Omental fat pad (tissue), 3 donors: ENCODE measurements at regions not wholly inside any gene's neighbourhood (a gene's known extent, or its start where the extent isn't known, plus 50 kb on each side); places are given as distances from the start of the nearest gene placed in this dataset.

Source experiments
- ATAC-seq: fragments of 150-250 bp; one replicate; pipeline ENCODE4 v1.9.1; 2016; ENCODE audit warnings: mild to moderate bottlenecking, moderate library complexity; ENCODE audit not compliant: low FRiP score
- DNase-seq: peaks from one replicate; pipeline ENCODE4 v3.0.0-alpha.2; 2019; ENCODE audit warnings: low spot score
- TF ChIP-seq, protein P1 (sequence below), 3 donors: fragments of 450-650 bp; IDR thresholded peaks; one replicate each; pipeline ENCODE4 v1.5.1; 2016 to 2017; ENCODE audit warnings: antibody characterized with exemption in 3 of 3, mild to moderate bottlenecking in 3 of 3, moderate library complexity in 2 of 3

DNA sequence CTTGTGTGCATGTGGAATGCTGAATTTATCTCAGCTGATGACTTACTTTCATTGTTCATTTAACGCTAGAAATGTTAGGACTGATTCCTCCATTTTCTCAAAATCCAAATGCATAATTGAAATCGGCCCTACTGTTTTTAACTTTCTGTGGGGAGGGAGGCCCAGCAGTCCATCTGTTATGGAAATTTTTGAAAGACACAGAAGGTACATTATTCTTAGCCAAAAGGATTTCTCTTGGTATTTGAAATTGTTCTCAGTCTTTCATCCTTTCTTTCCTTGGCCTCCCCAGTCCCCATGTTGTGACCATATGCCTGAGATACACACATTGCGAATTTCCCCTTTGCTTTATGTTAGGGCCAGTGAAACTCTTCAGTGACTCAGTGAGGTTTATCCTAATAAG lies 549.9 kb downstream of the IRX1 start:
- TF ChIP-seq, protein P1, sequence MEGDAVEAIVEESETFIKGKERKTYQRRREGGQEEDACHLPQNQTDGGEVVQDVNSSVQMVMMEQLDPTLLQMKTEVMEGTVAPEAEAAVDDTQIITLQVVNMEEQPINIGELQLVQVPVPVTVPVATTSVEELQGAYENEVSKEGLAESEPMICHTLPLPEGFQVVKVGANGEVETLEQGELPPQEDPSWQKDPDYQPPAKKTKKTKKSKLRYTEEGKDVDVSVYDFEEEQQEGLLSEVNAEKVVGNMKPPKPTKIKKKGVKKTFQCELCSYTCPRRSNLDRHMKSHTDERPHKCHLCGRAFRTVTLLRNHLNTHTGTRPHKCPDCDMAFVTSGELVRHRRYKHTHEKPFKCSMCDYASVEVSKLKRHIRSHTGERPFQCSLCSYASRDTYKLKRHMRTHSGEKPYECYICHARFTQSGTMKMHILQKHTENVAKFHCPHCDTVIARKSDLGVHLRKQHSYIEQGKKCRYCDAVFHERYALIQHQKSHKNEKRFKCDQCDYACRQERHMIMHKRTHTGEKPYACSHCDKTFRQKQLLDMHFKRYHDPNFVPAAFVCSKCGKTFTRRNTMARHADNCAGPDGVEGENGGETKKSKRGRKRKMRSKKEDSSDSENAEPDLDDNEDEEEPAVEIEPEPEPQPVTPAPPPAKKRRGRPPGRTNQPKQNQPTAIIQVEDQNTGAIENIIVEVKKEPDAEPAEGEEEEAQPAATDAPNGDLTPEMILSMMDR (IDR thresholded peaks at IDR 0.05) = no peak
- ATAC-seq = no peak
- no peak for DNase-seq

DNA sequence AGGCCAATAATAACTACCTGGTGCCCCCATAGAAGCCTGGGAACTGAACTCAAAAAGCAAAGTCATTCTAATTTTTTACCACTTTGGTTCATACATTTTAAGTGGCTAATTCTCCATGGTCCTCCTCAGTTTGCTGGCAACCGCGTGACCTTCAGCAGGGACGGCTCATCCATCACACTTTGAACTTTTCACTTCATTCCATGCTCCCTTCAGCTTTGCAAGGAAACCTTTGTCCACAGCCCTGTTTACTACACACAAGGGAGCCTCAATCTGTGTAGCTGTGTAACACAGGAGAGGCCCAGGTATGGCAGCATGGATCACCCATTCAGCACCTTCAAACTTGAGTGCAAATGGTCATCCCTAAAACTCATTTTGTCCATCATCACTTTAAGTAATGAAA lies 552.4 kb downstream of the IRX1 start:
- no peak for ATAC-seq
- DNase-seq = no peak
- TF ChIP-seq, protein P1 (IDR thresholded peaks at IDR 0.05) = no peak

DNA sequence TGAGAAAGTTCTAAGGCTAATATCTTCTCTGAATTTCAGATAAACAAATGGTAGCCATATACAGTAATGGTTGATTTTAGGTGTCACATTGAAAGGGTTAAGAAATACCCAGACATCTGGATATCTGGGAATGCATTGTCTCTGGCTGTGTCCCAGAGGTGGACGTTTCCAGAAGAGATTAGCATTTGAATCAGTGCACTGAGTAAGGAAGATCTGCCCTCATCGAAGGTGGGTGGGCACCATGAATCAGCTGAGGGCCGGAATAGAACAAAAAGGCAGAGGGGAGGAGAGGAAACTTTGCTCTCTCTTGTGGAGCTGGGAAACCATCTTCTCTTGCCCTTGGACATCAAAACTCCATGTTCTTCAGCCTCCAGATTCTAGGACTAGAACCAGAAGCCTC lies 554.4 kb downstream of the IRX1 start:
- TF ChIP-seq, protein P1 (IDR thresholded peaks at IDR 0.05) = no peak
- ATAC-seq = no peak

DNA sequence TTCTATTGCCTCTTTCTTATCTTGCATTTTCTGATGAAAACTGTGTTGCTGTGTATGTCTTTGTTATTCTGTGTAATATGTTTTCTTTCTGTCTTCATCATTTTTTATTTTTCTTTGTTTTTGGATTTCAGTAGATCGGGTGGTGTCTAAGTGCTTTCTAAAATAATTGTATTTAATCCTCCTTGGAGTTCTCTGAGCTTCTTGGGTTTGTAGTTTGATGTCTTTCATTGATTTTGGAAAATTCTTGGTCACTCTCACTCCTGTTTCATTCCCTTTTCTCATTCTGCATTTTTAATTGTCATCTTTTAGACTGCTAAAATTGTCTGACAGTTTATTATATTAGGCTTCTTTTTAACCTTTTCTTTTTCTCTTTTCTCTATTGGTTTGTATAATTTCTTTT lies 560.5 kb downstream of the IRX1 start:
- no peak for ATAC-seq
- no peak for DNase-seq
- TF ChIP-seq, protein P1 (IDR thresholded peaks at IDR 0.05) = no peak

More for the DNA sequence above, 554.4 kb downstream of the IRX1 start:
- no peak for DNase-seq

DNA sequence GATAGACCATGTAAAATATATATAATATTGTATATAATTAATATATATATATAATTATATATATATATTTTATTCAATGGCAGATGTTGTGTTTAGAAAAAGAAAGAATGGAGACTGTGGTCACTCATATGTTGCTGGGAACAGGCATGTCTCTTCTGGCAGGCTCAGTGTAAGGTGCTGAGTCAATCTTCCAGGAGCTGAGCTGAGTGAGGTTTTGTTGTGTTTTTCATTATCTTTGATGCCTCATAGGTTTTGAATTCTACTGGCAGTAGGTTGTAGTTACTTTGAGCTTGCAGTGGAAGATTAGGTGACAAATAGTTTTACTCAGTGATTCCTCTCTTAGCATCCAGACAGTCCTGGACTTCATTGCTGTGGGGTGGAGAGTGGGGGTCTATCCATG lies 561.3 kb downstream of the IRX1 start:
- TF ChIP-seq, protein P1 (IDR thresholded peaks at IDR 0.05) = no peak
- ATAC-seq = no peak
- no peak for DNase-seq

DNA sequence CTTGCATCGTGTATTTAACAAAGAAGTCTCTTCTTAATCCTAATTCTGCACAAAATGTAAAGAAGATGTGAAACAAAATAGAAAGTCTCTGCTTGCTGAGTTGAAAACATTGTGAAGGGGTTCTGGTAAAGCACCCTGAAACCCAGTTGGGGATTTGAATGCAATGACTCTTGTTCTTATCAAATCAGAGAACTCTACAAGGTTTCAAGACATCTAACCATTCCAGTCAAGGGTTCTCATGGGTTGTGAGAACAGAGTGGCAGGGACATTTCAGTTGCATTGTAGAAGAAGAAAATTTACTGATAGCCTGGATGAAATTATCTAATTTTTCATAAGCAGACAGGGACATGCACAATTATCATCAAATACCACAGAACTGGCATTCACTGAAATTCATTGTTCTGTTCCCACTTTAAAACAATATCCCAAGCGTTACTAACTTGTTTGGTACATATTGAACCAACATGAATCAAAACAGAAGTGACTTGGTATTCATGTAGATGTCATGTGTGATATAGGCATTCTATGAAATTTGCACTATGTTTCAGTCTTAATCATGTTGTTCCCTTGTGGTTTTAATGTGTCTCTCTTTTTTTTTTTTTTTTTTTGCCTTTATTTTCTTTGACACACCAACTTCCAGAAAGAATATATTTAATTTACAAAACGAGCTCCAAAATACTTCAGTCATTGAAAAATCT lies 563.3 kb downstream of the IRX1 start:
- ATAC-seq (no peak), DNase-seq (no peak)
- TF ChIP-seq, protein P1 (IDR thresholded peaks at IDR 0.05) = no peak

DNA sequence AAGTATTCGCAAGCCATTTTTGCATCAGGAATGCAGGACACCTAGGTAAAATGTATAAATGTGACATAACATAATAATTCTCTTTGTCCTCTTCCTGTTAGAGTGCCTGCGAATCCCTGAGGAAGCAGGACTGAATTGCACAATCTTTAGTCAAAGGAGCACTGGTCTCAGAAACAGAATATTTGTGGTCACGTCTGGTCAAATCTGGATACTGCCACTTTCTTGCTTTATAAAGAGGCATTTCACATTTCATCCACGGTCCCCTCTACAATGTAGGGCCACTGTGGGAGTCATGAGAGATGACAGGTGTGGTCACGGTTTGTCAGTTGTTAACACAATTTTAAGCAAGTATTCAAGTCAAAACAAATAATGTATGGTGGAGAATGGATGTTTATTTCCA lies 564.0 kb downstream of the IRX1 start:
- DNase-seq (no peak), ATAC-seq (no peak)
- TF ChIP-seq, protein P1 (IDR thresholded peaks at IDR 0.05) = no peak
